Panc1 (cell line): ENCODE measurements at regions not wholly inside any gene's neighbourhood (a gene's known extent, or its start where the extent isn't known, plus 50 kb on each side); places are given as distances from the start of the nearest gene placed in this dataset.

Experiments
- POLR2AphosphoS5 ChIP-seq: IDR thresholded peaks from 2 replicates; pipeline ENCODE4 v1.6.1; 2012; ENCODE audit warnings: mild to moderate bottlenecking, low read depth, low read length, moderate library complexity
- SIN3A ChIP-seq: IDR thresholded peaks from 2 replicates; pipeline ENCODE4 v1.6.1; 2012; ENCODE audit warnings: low read depth, mild to moderate bottlenecking, low read length, moderate library complexity, borderline replicate concordance; ENCODE audit not compliant: insufficient read depth
- TCF7L2 ChIP-seq: IDR thresholded peaks from 2 replicates; pipeline ENCODE4 v1.6.1; 2011; ENCODE audit warnings: mild to moderate bottlenecking, low read depth, low read length, inconsistent platforms
- TF ChIP-seq, protein P1 (sequence below): fragments of 450-650 bp; IDR thresholded peaks from 2 replicates; pipeline ENCODE4 v1.5.1; 2017; ENCODE audit warnings: mild to moderate bottlenecking
- TF ChIP-seq, protein P2 (sequence below), 2 experiments: IDR thresholded peaks; 2 replicates each; pipeline ENCODE4 v1.6.1; 2011 to 2012; ENCODE audit warnings: low read depth in 2 of 2, control low read depth in 1 of 2, low read length in 1 of 2, mild to moderate bottlenecking in 1 of 2, moderate library complexity in 1 of 2; ENCODE audit not compliant: insufficient read depth in 1 of 2

DNA sequence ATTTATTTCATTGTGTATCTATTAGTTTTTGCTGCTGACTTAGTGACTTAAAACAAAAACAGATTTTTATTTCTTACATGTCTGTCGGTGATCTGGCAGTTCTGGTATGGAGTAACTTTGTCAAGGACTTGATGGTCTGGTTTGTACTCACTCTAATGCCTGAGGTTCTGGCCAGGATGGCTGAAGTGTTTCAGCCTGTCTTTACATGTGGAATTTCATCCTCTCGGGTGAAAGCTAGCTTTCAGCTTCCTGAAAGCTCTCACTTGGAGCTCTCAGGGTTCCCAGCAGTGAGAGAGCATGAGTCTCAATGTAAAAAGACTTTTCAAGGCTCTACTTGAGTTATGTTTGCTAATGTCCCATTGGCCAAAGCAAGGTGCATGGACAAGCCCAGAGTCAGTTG lies 216.4 kb downstream of the NR4A2 start:
- TF ChIP-seq, protein P1, sequence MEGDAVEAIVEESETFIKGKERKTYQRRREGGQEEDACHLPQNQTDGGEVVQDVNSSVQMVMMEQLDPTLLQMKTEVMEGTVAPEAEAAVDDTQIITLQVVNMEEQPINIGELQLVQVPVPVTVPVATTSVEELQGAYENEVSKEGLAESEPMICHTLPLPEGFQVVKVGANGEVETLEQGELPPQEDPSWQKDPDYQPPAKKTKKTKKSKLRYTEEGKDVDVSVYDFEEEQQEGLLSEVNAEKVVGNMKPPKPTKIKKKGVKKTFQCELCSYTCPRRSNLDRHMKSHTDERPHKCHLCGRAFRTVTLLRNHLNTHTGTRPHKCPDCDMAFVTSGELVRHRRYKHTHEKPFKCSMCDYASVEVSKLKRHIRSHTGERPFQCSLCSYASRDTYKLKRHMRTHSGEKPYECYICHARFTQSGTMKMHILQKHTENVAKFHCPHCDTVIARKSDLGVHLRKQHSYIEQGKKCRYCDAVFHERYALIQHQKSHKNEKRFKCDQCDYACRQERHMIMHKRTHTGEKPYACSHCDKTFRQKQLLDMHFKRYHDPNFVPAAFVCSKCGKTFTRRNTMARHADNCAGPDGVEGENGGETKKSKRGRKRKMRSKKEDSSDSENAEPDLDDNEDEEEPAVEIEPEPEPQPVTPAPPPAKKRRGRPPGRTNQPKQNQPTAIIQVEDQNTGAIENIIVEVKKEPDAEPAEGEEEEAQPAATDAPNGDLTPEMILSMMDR, result no peak
- no peak for TF ChIP-seq SIN3A
- no peak for TF ChIP-seq POLR2AphosphoS5
- TF ChIP-seq, protein P2, sequence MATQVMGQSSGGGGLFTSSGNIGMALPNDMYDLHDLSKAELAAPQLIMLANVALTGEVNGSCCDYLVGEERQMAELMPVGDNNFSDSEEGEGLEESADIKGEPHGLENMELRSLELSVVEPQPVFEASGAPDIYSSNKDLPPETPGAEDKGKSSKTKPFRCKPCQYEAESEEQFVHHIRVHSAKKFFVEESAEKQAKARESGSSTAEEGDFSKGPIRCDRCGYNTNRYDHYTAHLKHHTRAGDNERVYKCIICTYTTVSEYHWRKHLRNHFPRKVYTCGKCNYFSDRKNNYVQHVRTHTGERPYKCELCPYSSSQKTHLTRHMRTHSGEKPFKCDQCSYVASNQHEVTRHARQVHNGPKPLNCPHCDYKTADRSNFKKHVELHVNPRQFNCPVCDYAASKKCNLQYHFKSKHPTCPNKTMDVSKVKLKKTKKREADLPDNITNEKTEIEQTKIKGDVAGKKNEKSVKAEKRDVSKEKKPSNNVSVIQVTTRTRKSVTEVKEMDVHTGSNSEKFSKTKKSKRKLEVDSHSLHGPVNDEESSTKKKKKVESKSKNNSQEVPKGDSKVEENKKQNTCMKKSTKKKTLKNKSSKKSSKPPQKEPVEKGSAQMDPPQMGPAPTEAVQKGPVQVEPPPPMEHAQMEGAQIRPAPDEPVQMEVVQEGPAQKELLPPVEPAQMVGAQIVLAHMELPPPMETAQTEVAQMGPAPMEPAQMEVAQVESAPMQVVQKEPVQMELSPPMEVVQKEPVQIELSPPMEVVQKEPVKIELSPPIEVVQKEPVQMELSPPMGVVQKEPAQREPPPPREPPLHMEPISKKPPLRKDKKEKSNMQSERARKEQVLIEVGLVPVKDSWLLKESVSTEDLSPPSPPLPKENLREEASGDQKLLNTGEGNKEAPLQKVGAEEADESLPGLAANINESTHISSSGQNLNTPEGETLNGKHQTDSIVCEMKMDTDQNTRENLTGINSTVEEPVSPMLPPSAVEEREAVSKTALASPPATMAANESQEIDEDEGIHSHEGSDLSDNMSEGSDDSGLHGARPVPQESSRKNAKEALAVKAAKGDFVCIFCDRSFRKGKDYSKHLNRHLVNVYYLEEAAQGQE (IDR thresholded peaks at IDR 0.05; ENCODE audit: insufficient read depth in 1 of 2, low read depth in 2 of 2, low read length in 1 of 2), result no peak
- TF ChIP-seq TCF7L2, result no peak
